Peyer's patch (tissue), 4 donors: ENCODE measurements at regions not wholly inside any gene's neighbourhood (a gene's known extent, or its start where the extent isn't known, plus 50 kb on each side); places are given as distances from the start of the nearest gene placed in this dataset.

Experiments used
- POLR2A ChIP-seq, 2 donors: fragments of 450-650 bp; IDR thresholded peaks; one replicate each; pipeline ENCODE4 v1.5.1; 2017; ENCODE audit warnings: antibody characterized with exemption in 2 of 2, mild to moderate bottlenecking in 2 of 2, moderate library complexity in 2 of 2
- TF ChIP-seq, protein P1 (sequence below), 6 experiments: fragments of 450-650 bp in 4 of 6; fragments of 200-600 bp in 2 of 6; sonication (generic) in 1 of 6; IDR thresholded peaks; one replicate each; pipeline ENCODE4 v1.5.1; 2017 to 2019; ENCODE audit warnings: antibody characterized with exemption in 6 of 6, mild to moderate bottlenecking in 3 of 6, moderate library complexity in 1 of 6

GRCh38 chr2:2839782-2840531, 508.9 kb upstream of the MYT1L start:
- TF ChIP-seq, protein P1, sequence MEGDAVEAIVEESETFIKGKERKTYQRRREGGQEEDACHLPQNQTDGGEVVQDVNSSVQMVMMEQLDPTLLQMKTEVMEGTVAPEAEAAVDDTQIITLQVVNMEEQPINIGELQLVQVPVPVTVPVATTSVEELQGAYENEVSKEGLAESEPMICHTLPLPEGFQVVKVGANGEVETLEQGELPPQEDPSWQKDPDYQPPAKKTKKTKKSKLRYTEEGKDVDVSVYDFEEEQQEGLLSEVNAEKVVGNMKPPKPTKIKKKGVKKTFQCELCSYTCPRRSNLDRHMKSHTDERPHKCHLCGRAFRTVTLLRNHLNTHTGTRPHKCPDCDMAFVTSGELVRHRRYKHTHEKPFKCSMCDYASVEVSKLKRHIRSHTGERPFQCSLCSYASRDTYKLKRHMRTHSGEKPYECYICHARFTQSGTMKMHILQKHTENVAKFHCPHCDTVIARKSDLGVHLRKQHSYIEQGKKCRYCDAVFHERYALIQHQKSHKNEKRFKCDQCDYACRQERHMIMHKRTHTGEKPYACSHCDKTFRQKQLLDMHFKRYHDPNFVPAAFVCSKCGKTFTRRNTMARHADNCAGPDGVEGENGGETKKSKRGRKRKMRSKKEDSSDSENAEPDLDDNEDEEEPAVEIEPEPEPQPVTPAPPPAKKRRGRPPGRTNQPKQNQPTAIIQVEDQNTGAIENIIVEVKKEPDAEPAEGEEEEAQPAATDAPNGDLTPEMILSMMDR (IDR thresholded peaks at IDR 0.05): no peak
- no peak for TF ChIP-seq POLR2A (IDR thresholded peaks at IDR 0.05)
